GM04503 (cell line): ENCODE measurements at regions not wholly inside any gene's neighbourhood (a gene's known extent, or its start where the extent isn't known, plus 50 kb on each side); places are given as distances from the start of the nearest gene placed in this dataset.

Experiments used
- DNase-seq: peaks from one replicate; pipeline ENCODE4 v3.0.0-alpha.2; 2012; ENCODE audit warnings: low read depth

GRCh38 chr10:25661632-25662031, 272.4 kb upstream of the MYO3A start:
- no peak for DNase-seq

- DNase-seq = no peak
Measured at GRCh38 chr10:25666276-25666675, 267.8 kb upstream of the MYO3A start.

GRCh38 chr10:25675204-25675603, 258.8 kb upstream of the MYO3A start:
- no peak for DNase-seq

GRCh38 chr10:25675615-25676014, 258.4 kb upstream of the MYO3A start:
- DNase-seq = no peak

GRCh38 chr10:25678220-25678619, 255.8 kb upstream of the MYO3A start:
- DNase-seq = no peak

- no peak for DNase-seq
Measured at GRCh38 chr10:25678666-25679065, 255.4 kb upstream of the MYO3A start.

GRCh38 chr10:25682203-25682851, 251.7 kb upstream of the MYO3A start:
- no peak for DNase-seq

GRCh38 chr10:25683344-25683743, 250.7 kb upstream of the MYO3A start:
- no peak for DNase-seq

GRCh38 chr10:25687521-25687920, 246.5 kb upstream of the MYO3A start:
- DNase-seq = no peak

GRCh38 chr10:25689346-25690100, 244.5 kb upstream of the MYO3A start:
- no peak for DNase-seq

GRCh38 chr10:25692761-25693160, 241.3 kb upstream of the MYO3A start:
- DNase-seq = no peak

GRCh38 chr10:25694206-25694933, 239.7 kb upstream of the MYO3A start:
- DNase-seq = no peak

- DNase-seq = no peak
Measured at GRCh38 chr10:25694971-25695370, 239.1 kb upstream of the MYO3A start.

- no peak for DNase-seq
Measured at GRCh38 chr10:25695586-25695985, 238.4 kb upstream of the MYO3A start.

GRCh38 chr10:25696013-25696708, 237.9 kb upstream of the MYO3A start:
- DNase-seq = no peak

- DNase-seq = no peak
Measured at GRCh38 chr10:25697412-25697811, 236.6 kb upstream of the MYO3A start.

GRCh38 chr10:25698638-25699037, 235.4 kb upstream of the MYO3A start:
- DNase-seq = no peak

- DNase-seq = no peak
Measured at GRCh38 chr10:25699631-25700030, 234.4 kb upstream of the MYO3A start.

- no peak for DNase-seq
Measured at GRCh38 chr10:25701652-25702051, 232.4 kb upstream of the MYO3A start.

- no peak for DNase-seq
Measured at GRCh38 chr10:25704622-25705021, 229.4 kb upstream of the MYO3A start.

- no peak for DNase-seq
Measured at GRCh38 chr10:25707572-25707971, 226.5 kb upstream of the MYO3A start.

GRCh38 chr10:25707976-25708671, 225.9 kb upstream of the MYO3A start:
- no peak for DNase-seq
